ENCODE measurements at regions not wholly inside any gene's neighbourhood (a gene's known extent, or its start where the extent isn't known, plus 50 kb on each side); places are given as distances from the start of the nearest gene placed in this dataset.

- DNase-seq (ENCODE audit: low spot score) = no peak
- TF ChIP-seq CTCF (IDR thresholded peaks at IDR 0.05) = no peak
Measured at GRCh38 chr1:234773936-234774677, 164.1 kb upstream of the IRF2BP2 start.

GRCh38 chr1:234772345-234773147, 162.6 kb upstream of the IRF2BP2 start:
- no peak for TF ChIP-seq CTCF (IDR thresholded peaks at IDR 0.05)
- DNase-seq (ENCODE audit: low spot score) = peak; percentile 44
- ATAC-seq (ENCODE audit: low FRiP score) = peak; percentile 43

More at GRCh38 chr1:234773936-234774677, 164.1 kb upstream of the IRF2BP2 start:
- ATAC-seq (ENCODE audit: low FRiP score) = no peak

DNA sequence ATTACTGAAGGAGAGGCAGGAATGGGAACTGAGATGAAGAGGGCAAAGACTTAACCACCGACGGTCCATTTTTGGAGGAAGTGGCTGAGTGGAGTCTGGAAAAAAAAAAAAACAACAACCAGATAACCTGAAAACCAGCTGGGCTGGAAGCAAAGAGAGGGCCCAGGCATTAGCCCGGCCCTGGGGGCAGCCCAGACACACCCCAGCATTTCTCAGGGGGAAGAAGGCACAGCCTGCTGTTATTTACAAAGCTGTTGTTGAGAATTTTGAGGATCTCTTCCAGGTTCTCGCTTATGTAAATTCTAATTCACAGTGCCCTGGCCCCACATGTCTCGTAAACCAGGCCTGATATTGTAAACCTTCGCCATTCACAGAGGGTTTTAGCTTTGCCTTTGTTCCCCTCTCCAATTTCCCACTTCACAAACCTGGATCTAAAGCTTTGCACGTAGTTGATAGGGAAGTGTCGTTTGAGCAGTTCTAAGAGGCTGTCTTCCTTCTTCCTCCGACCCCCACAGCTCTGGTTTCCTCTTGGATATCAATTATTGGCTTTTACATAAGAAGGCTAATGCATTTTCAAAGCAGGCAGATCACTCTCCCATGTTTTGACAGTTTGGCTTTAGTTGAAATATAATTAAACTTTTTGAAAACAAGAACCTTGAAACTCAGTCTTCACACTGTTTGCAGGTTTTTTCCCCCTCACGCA, 161.8 kb upstream of the IRF2BP2 start:
- no peak for DNase-seq (ENCODE audit: low spot score)
- ATAC-seq (ENCODE audit: low FRiP score) = no peak
- TF ChIP-seq CTCF (IDR thresholded peaks at IDR 0.05) = no peak

DNA sequence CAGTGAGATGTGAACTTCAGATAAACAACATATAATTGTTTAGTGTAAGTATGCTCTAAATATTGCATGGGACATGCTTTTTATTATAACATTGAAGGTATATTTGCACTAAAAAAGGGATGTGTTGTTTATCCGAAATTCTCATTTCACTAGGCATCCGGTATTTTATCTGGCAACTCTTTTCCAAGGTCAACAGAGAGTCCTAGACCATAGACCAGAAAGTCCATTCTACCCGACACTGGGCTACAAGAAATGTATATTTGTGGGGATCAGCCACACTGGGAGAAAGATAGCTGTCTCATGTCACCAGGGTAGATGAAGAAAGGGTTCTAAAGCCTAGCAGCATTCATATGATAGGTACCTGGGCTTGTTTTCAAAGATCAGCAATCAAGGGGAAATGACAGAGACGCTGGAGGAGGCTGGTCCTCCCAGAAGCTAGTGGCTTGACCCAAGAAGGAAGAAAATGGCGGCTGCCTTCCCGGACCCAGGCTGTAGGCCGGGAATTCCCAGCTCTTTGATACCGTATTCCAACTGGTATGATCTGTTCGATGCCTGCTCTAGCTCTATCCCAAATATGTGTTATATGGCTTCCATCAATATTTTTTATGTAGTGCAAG, 161.1 kb upstream of the IRF2BP2 start:
- no peak for ATAC-seq (ENCODE audit: low FRiP score)

GRCh38 chr1:234769986-234770795, 160.2 kb upstream of the IRF2BP2 start:
- ATAC-seq (ENCODE audit: low FRiP score) (no peak), DNase-seq (ENCODE audit: low spot score) (no peak)
- no peak for TF ChIP-seq CTCF (IDR thresholded peaks at IDR 0.05)

More for the DNA sequence above, 161.1 kb upstream of the IRF2BP2 start:
- no peak for TF ChIP-seq CTCF (IDR thresholded peaks at IDR 0.05)
- no peak for DNase-seq (ENCODE audit: low spot score)
